Pancreas (tissue), 10 donors: ENCODE measurements at regions not wholly inside any gene's neighbourhood (a gene's known extent, or its start where the extent isn't known, plus 50 kb on each side); places are given as distances from the start of the nearest gene placed in this dataset.

ENCODE experiments used
- ATAC-seq, 4 donors: fragments of 200-7000 bp; cut with Tn5 transposase; one replicate each; pipeline versions ENCODE4 v1.8.0 to v1.9.1; 2020; ENCODE audit warnings: mild to moderate bottlenecking in 4 of 4, moderate library complexity in 4 of 4
- DNase-seq, 6 donors: peaks; one replicate each; pipeline ENCODE4 v3.0.0-alpha.2; 2020
- FAIRE-seq: peaks from 2 replicates; lab custom pipeline; 2012; peaks lifted over from hg19 to GRCh38; lab: Jason Lieb, UNC
- H3K27ac ChIP-seq, 4 donors: fragments of 200-600 bp; sonication (generic); 1 replicate in 3 of 4; 2 replicates in 1 of 4; pipeline versions ENCODE4 v1.5.0 to v1.8.0; 2020
- H3K27me3 ChIP-seq, 4 donors: fragments of 200-600 bp; one replicate each; pipeline ENCODE4 v1.8.0; 2021
- H3K36me3 ChIP-seq, 3 donors: fragments of 200-600 bp; sonication (generic) in 1 of 3; one replicate each; pipeline versions ENCODE4 v1.5.0 to v1.8.0; 2020 to 2021
- H3K4me1 ChIP-seq, 3 donors: fragments of 200-600 bp; one replicate each; pipeline ENCODE4 v1.8.0; 2021
- H3K4me3 ChIP-seq, 4 donors: fragments of 200-600 bp; sonication (generic) in 2 of 4; one replicate each; pipeline versions ENCODE4 v1.5.0 to v1.8.0; 2020 to 2021
- H3K9me3 ChIP-seq, 4 donors: fragments of 200-600 bp; one replicate each; pipeline ENCODE4 v1.8.0; 2021
- CTCF ChIP-seq, 4 donors: fragments of 200-600 bp; sonication (generic) in 3 of 4; IDR thresholded peaks; one replicate each; pipeline versions ENCODE4 v1.5.0 to v1.8.0; 2021; ENCODE audit warnings: antibody characterized with exemption in 4 of 4
- WGBS, 2 donors: extraction: QIAGEN DNeasy Blood & Tissue Kit; methylation state at CpG; one replicate each; pipeline ENCODE4 v1.1.7; 2013; 5-methylcytosine and 5-hydroxymethylcytosine counted together
- intact Hi-C, 3 donors: fragments of 100-400 bp; cut with DNase I; formaldehyde crosslinking; loops; one replicate each; pipeline versions ENCODE4 v1.11.1 to v1.14.2; 2022
- donor health status: healthy with polysubstance abuse.
- donor health status: DM: no; HTN: no; CAD: no; lungs with moderate emphysema.
- donor health status: DM: no; HTN: no; CAD: no.
- donor health status: control.
- donor health status: control.
- donor health status: Bipolar disorder and iron deficiency.
- donor health status: DM: yes; HTN: yes; CAD: no.
- donor health status: DM: no; HTN: no; CAD: no.
- donor health status: DM: no; HTN: no; CAD: no.
- donor health status: DM: yes; HTN: yes; CAD: no.

- 64 to 70% methylated on average over 1 of the region's 1 CpG for WGBS, 2 donors
- no peak for ATAC-seq
- FAIRE-seq = no peak
- Histone ChIP-seq H3K36me3 (no peaks in the 10 kb centered on the region), H3K4me1 (no peaks in the 10 kb centered on the region), H3K27ac (no peak overlapping the region), H3K27me3 (no peaks in the 10 kb centered on the region), H3K9me3 (no peaks in the 10 kb centered on the region), H3K4me3 (no peak overlapping the region)
- intact Hi-C loops = no loop called here
- DNase-seq = no peak
- TF ChIP-seq CTCF (IDR thresholded peaks at IDR 0.05) = no peak
Measured at GRCh38 chr4:84413976-84414375, 85.1 kb downstream of the NKX6-1 start.

GRCh38 chr4:84413480-84413879 lies 85.6 kb downstream of the NKX6-1 start:
- Histone ChIP-seq H3K4me3 (no peak overlapping the region), H3K4me1 (no peaks in the 10 kb centered on the region), H3K36me3 (no peaks in the 10 kb centered on the region), H3K27me3 (no peaks in the 10 kb centered on the region), H3K27ac (no peak overlapping the region), H3K9me3 (no peaks in the 10 kb centered on the region)
- DNase-seq (no peak), ATAC-seq (no peak), FAIRE-seq (no peak)
- TF ChIP-seq CTCF (IDR thresholded peaks at IDR 0.05) = no peak
- intact Hi-C loops = no loop called here

- TF ChIP-seq CTCF (IDR thresholded peaks at IDR 0.05) = no peak
- H3K27ac ChIP-seq = no peak overlapping the region
- H3K4me1 ChIP-seq = no peaks in the 10 kb centered on the region
- WGBS, 2 donors = 68 to 79% methylated on average over 1 of the region's 1 CpG
- H3K36me3 ChIP-seq = no peaks in the 10 kb centered on the region
- no peak overlapping the region for H3K4me3 ChIP-seq
- intact Hi-C loops = no loop called here
- H3K9me3 ChIP-seq = no peaks in the 10 kb centered on the region
- DNase-seq (no peak), FAIRE-seq (no peak), ATAC-seq (no peak)
- H3K27me3 ChIP-seq = no peaks in the 10 kb centered on the region
Measured at GRCh38 chr4:84412062-84412461, 87.0 kb downstream of the NKX6-1 start.

GRCh38 chr4:84407554-84408407 lies 91.3 kb downstream of the NKX6-1 start:
- H3K9me3 ChIP-seq = no peaks in the 10 kb centered on the region
- FAIRE-seq = no peak
- no peak overlapping the region for H3K4me3 ChIP-seq
- DNase-seq = no peak
- H3K4me1 ChIP-seq = no peaks in the 10 kb centered on the region
- H3K36me3 ChIP-seq = no peaks in the 10 kb centered on the region
- TF ChIP-seq CTCF (IDR thresholded peaks at IDR 0.05) = no peak
- ATAC-seq = peak in 2 of 4 donors; percentile 33 to 44
- 63 to 73% methylated on average over 6 of the region's 6 CpGs for WGBS, 2 donors
- intact Hi-C loops = no loop called here
- H3K27ac ChIP-seq = no peak overlapping the region
- H3K27me3 ChIP-seq = no peaks in the 10 kb centered on the region

GRCh38 chr4:84403656-84404055 lies 95.4 kb downstream of the NKX6-1 start:
- WGBS, 2 donors = 87 to 94% methylated on average over 4 of the region's 4 CpGs
- no peaks in the 10 kb centered on the region for H3K4me1 ChIP-seq
- no peaks in the 10 kb centered on the region for H3K27me3 ChIP-seq
- H3K36me3 ChIP-seq = no peaks in the 10 kb centered on the region
- intact Hi-C loops = no loop called here
- ATAC-seq (peak in 1 of 4 donors; percentile 41), FAIRE-seq (no peak), DNase-seq (no peak)
- no peaks in the 10 kb centered on the region for H3K9me3 ChIP-seq
- TF ChIP-seq CTCF (IDR thresholded peaks at IDR 0.05) = no peak
- H3K4me3 ChIP-seq = no peak overlapping the region
- H3K27ac ChIP-seq = no peak overlapping the region
